Endothelial cell (in vitro differentiated cells): ENCODE measurements at regions not wholly inside any gene's neighbourhood (a gene's known extent, or its start where the extent isn't known, plus 50 kb on each side); places are given as distances from the start of the nearest gene placed in this dataset.
"Not testable (repeated sequence)": the region's sequence is repeated elsewhere in the genome, so short reads cannot be mapped to it uniquely, and the experiment has no call there.

Source experiments
- DNase-seq: peaks from one replicate; pipeline ENCODE4 v3.0.0; 2021; ENCODE audit warnings: low spot score
- H3K27ac Mint-ChIP-seq: one replicate; pipeline ENCODE4 v1.8.0; 2021; ENCODE audit warnings: mixed read lengths, inconsistent platforms; ENCODE audit not compliant: unreplicated experiment
- H3K27me3 Mint-ChIP-seq: one replicate; pipeline ENCODE4 v1.8.0; 2021; ENCODE audit warnings: mild to moderate bottlenecking, moderate library complexity, mixed read lengths, inconsistent platforms; ENCODE audit not compliant: unreplicated experiment
- H3K36me3 Mint-ChIP-seq: one replicate; pipeline ENCODE4 v1.8.0; 2021; ENCODE audit warnings: mild to moderate bottlenecking, low read depth, mixed read lengths, inconsistent platforms; ENCODE audit not compliant: unreplicated experiment
- H3K4me1 Mint-ChIP-seq: one replicate; pipeline ENCODE4 v1.8.0; 2021; ENCODE audit warnings: mild to moderate bottlenecking, mixed read lengths, inconsistent platforms; ENCODE audit not compliant: unreplicated experiment
- H3K4me3 Mint-ChIP-seq: one replicate; pipeline ENCODE4 v1.8.0; 2021; ENCODE audit warnings: mild to moderate bottlenecking, mixed read lengths, inconsistent platforms; ENCODE audit not compliant: unreplicated experiment
- H3K9me3 Mint-ChIP-seq: one replicate; pipeline ENCODE4 v1.8.0; 2021; ENCODE audit warnings: mixed read lengths, inconsistent platforms; ENCODE audit not compliant: unreplicated experiment
- TF ChIP-seq, protein P1 (sequence below): fragments of 200-600 bp; sonication (generic); IDR thresholded peaks from one replicate; pipeline ENCODE4 v1.5.0; 2021; ENCODE audit warnings: antibody characterized with exemption; ENCODE audit not compliant: unreplicated experiment

DNA sequence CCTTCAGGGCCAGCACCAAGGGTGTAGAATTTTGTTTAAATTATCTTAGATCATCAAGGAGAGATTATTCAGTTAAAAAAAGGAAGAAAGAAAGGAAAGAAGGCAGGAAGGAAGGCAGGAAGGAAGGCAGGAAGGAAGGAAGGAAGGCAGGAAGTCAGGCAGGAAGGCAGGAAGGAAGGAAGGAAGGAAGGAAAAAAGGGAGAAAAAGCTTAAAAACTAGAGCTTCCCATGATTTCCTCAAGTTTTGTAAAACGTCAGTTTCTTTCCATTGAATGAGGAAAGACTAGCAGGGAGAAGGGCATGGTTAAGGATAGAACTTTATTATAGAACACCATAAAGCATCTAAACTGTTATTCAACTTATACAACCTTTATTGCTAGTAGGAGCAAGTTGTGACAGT lies 2672.0 kb upstream of the PCDH20 start:
- no peak overlapping the region for H3K4me3 Mint-ChIP-seq
- no peak overlapping the region for H3K27ac Mint-ChIP-seq
- no peaks in the 10 kb centered on the region for H3K36me3 Mint-ChIP-seq
- no peak for DNase-seq
- no peaks in the 10 kb centered on the region for H3K27me3 Mint-ChIP-seq
- TF ChIP-seq, protein P1, sequence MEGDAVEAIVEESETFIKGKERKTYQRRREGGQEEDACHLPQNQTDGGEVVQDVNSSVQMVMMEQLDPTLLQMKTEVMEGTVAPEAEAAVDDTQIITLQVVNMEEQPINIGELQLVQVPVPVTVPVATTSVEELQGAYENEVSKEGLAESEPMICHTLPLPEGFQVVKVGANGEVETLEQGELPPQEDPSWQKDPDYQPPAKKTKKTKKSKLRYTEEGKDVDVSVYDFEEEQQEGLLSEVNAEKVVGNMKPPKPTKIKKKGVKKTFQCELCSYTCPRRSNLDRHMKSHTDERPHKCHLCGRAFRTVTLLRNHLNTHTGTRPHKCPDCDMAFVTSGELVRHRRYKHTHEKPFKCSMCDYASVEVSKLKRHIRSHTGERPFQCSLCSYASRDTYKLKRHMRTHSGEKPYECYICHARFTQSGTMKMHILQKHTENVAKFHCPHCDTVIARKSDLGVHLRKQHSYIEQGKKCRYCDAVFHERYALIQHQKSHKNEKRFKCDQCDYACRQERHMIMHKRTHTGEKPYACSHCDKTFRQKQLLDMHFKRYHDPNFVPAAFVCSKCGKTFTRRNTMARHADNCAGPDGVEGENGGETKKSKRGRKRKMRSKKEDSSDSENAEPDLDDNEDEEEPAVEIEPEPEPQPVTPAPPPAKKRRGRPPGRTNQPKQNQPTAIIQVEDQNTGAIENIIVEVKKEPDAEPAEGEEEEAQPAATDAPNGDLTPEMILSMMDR = no peak
- no peaks in the 10 kb centered on the region for H3K9me3 Mint-ChIP-seq
- H3K4me1 Mint-ChIP-seq = no peaks in the 10 kb centered on the region

GRCh38 chr13:64083811-64084210 lies 2668.2 kb upstream of the PCDH20 start:
- Mint-ChIP-seq H3K4me1 (no peaks in the 10 kb centered on the region), H3K36me3 (no peaks in the 10 kb centered on the region), H3K27ac (no peak overlapping the region), H3K9me3 (no peaks in the 10 kb centered on the region), H3K4me3 (no peak overlapping the region), H3K27me3 (no peaks in the 10 kb centered on the region)
- DNase-seq = no peak
- TF ChIP-seq, protein P1 = no peak

DNA sequence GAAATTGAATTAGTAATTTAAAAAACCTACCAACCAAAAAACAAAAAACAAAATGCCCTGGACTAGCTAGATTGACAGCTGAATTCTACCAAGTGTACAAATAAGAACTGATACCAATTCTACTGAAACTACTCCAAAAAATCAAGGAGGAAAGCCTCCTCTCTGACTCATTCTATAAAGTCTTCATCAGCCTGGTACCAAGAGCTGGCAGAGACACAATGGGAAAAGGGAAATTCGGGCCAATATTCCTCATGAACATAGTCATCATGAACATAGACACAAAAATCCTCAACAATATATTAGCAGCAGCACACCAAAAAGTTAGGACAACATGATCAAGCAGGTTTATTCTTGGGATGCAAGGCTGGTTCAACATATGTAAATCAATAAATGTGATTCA lies 2667.7 kb upstream of the PCDH20 start:
- Mint-ChIP-seq H3K4me3 (no peak overlapping the region), H3K27me3 (no peaks in the 10 kb centered on the region), H3K36me3 (no peaks in the 10 kb centered on the region), H3K9me3 (no peaks in the 10 kb centered on the region), H3K27ac (no peak overlapping the region), H3K4me1 (no peaks in the 10 kb centered on the region)
- TF ChIP-seq, protein P1 = no peak
- DNase-seq = no peak

GRCh38 chr13:64078480-64078936 lies 2662.9 kb upstream of the PCDH20 start:
- Mint-ChIP-seq H3K9me3 (no peaks in the 10 kb centered on the region), H3K4me3 (no peak overlapping the region), H3K4me1 (no peaks in the 10 kb centered on the region), H3K27me3 (peaks cover 7% of the 10 kb centered on the region), H3K27ac (no peak overlapping the region), H3K36me3 (no peaks in the 10 kb centered on the region)
- TF ChIP-seq, protein P1 = no peak
- no peak for DNase-seq

- DNase-seq = no peak
- Mint-ChIP-seq H3K9me3 (no peaks in the 10 kb centered on the region), H3K36me3 (no peaks in the 10 kb centered on the region), H3K4me1 (no peaks in the 10 kb centered on the region), H3K4me3 (no peak overlapping the region), H3K27me3 (peaks cover 7% of the 10 kb centered on the region), H3K27ac (no peak overlapping the region)
- TF ChIP-seq, protein P1 = no peak
Measured at GRCh38 chr13:64078025-64078424, 2662.4 kb upstream of the PCDH20 start.

GRCh38 chr13:64077132-64077835 lies 2661.6 kb upstream of the PCDH20 start:
- not testable (repeated sequence) for H3K4me3 Mint-ChIP-seq, H3K36me3 Mint-ChIP-seq, H3K27me3 Mint-ChIP-seq, DNase-seq, H3K4me1 Mint-ChIP-seq, H3K9me3 Mint-ChIP-seq, H3K27ac Mint-ChIP-seq
